ENCODE measurements at regions not wholly inside any gene's neighbourhood (a gene's known extent, or its start where the extent isn't known, plus 50 kb on each side); places are given as distances from the start of the nearest gene placed in this dataset.

- TF ChIP-seq, protein P1, sequence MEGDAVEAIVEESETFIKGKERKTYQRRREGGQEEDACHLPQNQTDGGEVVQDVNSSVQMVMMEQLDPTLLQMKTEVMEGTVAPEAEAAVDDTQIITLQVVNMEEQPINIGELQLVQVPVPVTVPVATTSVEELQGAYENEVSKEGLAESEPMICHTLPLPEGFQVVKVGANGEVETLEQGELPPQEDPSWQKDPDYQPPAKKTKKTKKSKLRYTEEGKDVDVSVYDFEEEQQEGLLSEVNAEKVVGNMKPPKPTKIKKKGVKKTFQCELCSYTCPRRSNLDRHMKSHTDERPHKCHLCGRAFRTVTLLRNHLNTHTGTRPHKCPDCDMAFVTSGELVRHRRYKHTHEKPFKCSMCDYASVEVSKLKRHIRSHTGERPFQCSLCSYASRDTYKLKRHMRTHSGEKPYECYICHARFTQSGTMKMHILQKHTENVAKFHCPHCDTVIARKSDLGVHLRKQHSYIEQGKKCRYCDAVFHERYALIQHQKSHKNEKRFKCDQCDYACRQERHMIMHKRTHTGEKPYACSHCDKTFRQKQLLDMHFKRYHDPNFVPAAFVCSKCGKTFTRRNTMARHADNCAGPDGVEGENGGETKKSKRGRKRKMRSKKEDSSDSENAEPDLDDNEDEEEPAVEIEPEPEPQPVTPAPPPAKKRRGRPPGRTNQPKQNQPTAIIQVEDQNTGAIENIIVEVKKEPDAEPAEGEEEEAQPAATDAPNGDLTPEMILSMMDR (conservative IDR thresholded peaks at IDR 0.05 in 1 of 2, IDR thresholded peaks at IDR 0.05 in 1 of 2; ENCODE audit: extremely low read depth in 1 of 2, insufficient read depth in 1 of 2, low read depth in 1 of 2, low read length in 2 of 2): no peak
- no peak for TF ChIP-seq EZH2 (IDR thresholded peaks at IDR 0.05; ENCODE audit: borderline replicate concordance, low read length)
Observed at GRCh38 chr9:31232485-31232884, 1152.0 kb upstream of the ACO1 start.

All from mammary epithelial cell (primary cell).